HG03108 (cell line): ENCODE measurements at regions not wholly inside any gene's neighbourhood (a gene's known extent, or its start where the extent isn't known, plus 50 kb on each side); places are given as distances from the start of the nearest gene placed in this dataset.
"Not testable (repeated sequence)": the region's sequence is repeated elsewhere in the genome, so short reads cannot be mapped to it uniquely, and the experiment has no call there.

Experiments
- ATAC-seq: cut with Tn5 transposase; IDR thresholded peaks from one replicate; pipeline ENCODE4 v1.9.1; 2021; ENCODE audit warnings: moderate library complexity; ENCODE audit not compliant: unreplicated experiment

DNA sequence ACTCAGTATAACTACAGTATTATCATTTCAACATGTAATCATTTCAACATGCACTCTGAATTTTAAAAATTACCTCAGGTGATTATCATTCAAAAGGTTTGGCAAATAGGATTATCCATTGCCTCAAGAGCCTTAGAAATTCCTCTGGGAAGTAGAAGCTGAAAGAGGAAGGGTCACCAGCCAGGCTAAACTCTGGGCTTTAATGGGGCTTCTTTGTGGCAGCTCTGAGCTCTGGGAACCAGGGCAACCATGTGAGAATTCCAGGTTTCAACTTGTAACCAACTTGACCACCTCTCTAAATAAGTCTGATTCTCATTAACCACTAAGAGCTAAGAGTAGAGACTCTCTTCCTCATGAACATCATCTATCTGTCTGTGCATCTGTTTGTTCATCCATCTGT lies 117.2 kb upstream of the MED14 start:
- ATAC-seq, result no peak

DNA sequence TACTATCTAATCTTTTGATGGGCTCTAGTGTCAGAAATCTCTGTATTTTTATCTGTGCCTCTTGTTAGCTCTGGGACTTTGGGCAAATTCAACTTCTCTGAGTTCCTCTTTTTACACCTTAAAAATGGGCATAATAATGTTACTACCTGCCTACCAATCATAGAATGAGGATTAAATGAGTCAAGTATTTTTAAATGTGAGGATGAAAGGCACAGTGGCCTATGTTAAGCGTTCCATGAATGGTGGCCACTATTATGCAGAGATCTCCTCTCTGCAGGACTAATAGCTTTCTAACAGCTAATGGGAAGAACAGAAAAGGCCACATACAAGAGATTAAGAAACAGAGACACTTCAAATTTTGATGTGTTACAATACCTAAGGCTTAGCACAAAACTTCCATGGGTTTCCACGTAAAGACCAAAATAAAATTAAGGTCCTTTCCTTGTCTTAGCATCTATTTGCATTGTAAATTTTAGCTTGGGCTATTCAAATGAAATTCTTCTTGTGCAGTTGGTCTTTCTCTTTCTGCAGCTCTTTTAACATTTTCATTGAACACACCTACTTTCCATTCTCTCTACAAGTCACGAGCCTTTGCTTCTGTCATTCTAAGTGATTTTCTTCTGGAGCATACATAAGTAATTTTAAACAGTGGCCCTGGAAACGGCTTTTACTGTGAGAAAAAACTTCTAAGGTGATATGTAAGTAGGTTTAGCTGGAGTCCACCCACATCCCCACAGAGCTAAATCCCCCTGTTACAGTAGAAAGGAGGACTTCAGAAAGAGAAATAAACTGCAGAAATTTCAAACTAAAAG lies 117.9 kb upstream of the MED14 start:
- no peak for ATAC-seq

GRCh38 chrX:40853816-40854123 lies 118.4 kb upstream of the MED14 start:
- ATAC-seq, result no peak

DNA sequence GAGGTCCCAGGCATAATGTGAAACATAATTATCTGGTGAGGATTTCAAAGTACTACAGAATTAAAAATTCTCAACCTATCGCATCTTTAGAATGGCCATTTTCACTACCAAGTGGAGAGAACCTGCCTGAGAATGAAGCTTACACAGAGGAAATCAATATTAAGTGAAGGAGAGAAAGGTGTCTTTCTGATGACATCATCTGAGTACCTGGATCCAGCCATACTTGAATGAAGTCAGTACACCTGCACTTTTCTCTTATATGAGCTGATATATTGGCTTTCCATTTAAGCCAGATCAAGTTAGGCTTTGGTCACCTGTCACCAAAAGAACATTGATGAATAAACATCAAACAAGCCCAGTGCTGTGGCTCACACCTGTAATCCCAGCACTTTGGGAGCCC lies 118.9 kb upstream of the MED14 start:
- no peak for ATAC-seq

DNA sequence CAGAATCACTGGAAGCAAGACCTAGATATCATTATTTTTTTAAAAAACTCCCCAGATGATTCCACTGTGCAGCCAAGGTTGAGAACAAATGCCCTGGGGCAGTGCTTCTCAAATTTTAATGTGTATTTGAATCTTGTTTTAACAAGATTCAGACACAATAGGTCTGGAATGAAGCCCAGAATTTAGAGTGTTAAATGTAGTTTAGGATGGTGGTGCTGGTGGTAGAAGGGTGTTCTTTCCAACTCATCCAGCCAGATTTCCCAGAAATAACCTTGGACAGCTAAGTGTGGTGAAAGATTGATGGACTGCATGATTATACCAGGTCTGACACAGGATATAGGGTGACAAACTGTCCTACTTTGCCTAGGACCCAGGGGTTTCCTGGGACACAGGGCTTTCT lies 120.1 kb upstream of the MED14 start:
- no peak for ATAC-seq

DNA sequence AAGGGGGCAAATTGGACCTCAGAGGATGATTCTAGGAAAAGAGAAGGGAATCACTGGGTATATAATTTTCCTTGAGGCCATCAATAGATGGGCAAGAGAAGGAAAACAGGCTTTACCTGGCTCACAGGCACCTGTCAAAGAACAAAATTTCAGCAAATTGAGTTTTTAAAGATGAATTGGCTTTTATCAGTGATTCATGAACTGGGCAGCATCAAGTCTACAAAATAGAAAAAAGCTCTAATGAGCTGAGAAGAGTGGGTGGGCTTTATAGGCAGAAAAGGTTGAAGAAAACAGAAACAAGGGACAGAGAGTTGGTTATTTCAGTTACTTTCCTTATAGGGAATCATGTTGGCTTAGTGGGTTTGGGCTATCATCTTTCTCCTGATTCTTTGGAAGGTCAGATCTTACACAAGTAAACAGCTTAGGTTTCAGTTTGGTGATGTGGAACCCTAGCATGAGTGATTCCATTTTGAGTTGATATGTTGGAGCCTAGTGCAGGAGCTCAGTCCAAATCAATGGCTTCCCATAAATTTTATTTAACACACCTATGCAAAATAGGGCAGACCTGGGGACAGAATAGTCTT lies 120.7 kb upstream of the MED14 start:
- no peak for ATAC-seq

DNA sequence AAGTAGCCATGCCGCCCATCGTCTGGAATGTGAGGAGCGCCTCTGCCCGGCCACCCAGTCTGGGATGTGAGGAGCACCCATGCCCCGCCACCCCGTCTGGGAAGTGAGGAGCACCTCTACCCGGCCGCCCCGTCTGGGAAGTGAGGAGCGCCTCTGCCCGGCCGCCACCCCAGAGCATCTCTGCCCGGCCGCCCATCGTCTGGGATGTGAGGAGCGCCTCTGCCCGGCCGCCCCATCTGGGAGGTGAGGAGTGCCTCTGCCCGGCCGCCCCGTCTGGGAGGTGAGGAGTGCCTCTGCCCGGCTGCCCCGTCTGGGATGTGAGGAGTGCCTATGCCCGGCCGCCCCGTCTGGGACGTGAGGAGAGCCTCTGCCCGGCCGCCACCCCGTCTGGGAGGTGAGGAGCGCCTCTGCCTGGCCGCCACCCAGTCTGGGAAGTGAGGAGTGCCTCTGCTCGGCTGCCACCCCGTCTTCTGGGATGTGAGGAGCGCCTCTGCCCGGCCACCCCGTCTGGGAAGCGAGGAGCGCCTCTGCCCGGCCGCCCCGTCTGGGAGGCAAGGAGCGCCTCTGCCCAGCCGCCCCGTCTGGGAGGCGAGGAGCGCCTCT lies 126.7 kb upstream of the MED14 start:
- not testable (repeated sequence) for ATAC-seq

DNA sequence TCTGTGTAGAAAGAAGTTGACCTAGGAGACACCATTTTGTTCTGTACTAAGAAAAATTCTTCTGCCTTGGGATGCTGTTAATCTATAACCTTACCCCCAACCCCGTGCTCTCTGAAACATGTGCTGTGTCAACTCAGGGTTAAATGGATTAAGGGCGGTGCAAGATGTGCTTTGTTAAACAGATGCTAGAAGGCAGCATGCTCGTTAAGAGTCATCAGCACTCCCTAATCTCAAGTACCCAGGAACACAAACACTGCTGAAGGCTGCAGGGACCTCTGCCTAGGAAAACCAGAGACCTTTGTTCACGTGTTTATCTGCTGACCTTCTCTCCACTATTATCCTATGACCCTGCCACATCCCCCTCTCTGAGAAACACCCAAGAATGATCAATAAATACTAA lies 127.9 kb upstream of the MED14 start:
- ATAC-seq, result not testable (repeated sequence)

GRCh38 chrX:40863671-40864070 lies 128.3 kb upstream of the MED14 start:
- no peak for ATAC-seq

GRCh38 chrX:40864972-40865371 lies 129.6 kb upstream of the MED14 start:
- ATAC-seq, result no peak

- ATAC-seq, result no peak
Measured at GRCh38 chrX:40866893-40867292, 131.6 kb upstream of the MED14 start.

GRCh38 chrX:40867352-40867751 lies 132.0 kb upstream of the MED14 start:
- ATAC-seq, result no peak

- no peak for ATAC-seq
Measured at GRCh38 chrX:40868868-40869267, 133.5 kb upstream of the MED14 start.

DNA sequence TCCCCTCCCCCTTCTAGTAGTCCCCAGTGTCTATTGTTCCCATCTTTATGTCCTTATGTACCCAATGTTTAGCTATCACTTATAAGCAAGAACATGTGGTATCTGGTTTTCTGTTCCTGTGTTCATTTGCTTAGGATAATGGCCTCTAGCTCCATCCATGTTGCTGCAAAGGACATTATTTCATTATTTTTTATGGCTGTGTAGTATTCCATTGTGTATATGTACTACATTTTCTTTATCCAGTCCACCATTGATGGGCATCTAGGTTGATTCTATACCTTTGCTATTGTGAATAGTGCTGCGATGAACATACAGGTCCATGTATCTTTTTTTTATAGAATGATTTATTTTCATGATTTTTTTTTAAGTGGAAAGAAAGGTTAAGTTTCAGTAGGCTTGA lies 135.6 kb upstream of the MED14 start:
- not testable (repeated sequence) for ATAC-seq

- ATAC-seq, result peak; percentile 63
Measured at GRCh38 chrX:40871385-40872082, 136.2 kb upstream of the MED14 start.

DNA sequence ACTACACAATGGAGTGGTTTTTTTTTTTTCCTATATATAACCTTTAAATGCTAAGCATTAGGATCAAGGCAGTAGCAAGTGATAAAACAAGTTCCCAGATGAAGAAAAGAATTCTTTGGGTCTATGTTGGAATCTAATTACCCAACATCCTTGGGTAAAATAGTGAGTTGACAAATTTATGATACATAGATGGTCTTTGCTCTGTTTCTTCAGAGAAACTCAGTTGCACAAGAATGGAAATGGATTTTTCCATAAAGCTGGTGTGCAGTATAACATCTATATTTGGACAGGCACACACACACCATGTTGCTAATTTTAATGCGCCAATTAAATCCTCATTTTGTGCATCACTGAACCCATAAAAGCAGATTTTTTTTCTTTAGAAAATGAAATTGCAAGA lies 137.0 kb upstream of the MED14 start:
- ATAC-seq, result no peak

DNA sequence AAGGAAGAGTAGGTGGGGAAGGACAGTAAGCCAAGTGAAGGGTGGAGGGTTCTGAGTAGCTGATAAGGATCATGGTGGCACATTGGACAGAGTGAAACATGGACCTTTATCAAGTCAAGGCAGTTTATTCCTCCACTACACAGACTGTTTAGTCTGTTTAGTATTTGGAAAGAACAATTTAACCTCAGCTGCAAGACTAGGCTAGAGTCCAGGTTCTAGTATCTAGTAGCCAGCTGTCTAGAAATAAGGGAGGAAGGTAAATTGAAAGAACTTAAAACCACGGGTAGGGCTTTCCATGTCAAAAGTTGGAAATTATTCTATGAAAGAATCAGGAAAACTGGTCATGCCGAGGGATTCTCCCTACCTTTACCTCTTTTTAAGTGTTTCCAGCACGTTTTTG lies 140.1 kb upstream of the MED14 start:
- ATAC-seq, result no peak

GRCh38 chrX:40877887-40878286 lies 142.5 kb upstream of the MED14 start:
- ATAC-seq, result no peak

DNA sequence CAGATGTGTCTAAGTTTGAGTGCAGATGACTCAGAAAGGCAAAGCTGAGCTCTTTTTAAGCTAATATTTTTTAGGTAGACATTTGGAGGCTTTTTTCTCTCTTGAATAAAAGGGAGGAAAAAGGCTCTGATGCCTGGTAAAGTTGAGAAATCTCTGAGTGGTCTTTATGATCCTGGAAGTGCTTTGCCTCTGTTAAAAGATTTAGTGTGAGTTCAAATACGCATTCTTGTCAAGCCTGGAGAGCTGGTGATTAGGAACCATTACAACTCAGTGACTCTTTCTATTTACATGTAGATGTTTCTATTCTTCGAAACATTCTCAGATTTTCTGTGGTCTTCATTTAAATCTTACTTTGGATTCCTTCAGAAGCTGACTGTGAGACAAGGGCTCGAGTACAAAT lies 143.4 kb upstream of the MED14 start:
- ATAC-seq, result no peak

DNA sequence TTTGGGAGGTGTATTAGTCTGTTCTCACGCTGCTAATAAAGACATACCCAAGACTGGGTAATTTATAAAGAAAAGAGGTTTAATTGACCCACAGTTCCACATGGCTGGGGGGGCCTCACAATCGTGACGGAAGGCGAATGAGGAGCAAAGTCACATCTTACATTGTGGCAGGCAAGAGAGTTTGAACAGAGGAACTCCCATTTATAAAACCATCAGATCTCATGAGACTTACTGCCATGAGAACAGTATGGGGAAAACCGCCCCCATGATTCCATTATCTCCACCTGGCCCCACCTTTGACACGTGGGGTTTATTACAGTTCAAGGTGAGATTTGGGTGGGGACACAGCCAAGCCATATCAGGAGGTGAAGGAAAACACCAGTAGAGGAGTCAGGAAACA lies 143.8 kb upstream of the MED14 start:
- not testable (repeated sequence) for ATAC-seq

GRCh38 chrX:40880712-40881111 lies 145.4 kb upstream of the MED14 start:
- ATAC-seq, result no peak
